NCI-H2227 (cell line): ENCODE measurements at regions not wholly inside any gene's neighbourhood (a gene's known extent, or its start where the extent isn't known, plus 50 kb on each side); places are given as distances from the start of the nearest gene placed in this dataset.
A peak's percentile ranks its signal among the peaks of the same experiment; 100 is the strongest.

Experiments used
- DNase-seq: peaks from one replicate; lab custom pipeline; 2025; ENCODE audit not compliant: unreplicated experiment; lab: John Stamatoyannopoulos, UW

- DNase-seq = no peak
These were observed 878.7 kb upstream of the TENM3 start for GRCh38 chr4:181364504-181364903.

GRCh38 chr4:181365671-181366070 lies 877.5 kb upstream of the TENM3 start:
- DNase-seq = peak; percentile 8

GRCh38 chr4:181372014-181372413 lies 871.2 kb upstream of the TENM3 start:
- no peak for DNase-seq

GRCh38 chr4:181376058-181376457 lies 867.1 kb upstream of the TENM3 start:
- no peak for DNase-seq

- no peak for DNase-seq
These were observed 855.1 kb upstream of the TENM3 start for GRCh38 chr4:181388061-181388460.

GRCh38 chr4:181416966-181417365 lies 826.2 kb upstream of the TENM3 start:
- no peak for DNase-seq

- DNase-seq = no peak
These were observed 824.7 kb upstream of the TENM3 start for GRCh38 chr4:181418496-181418895.

GRCh38 chr4:181420950-181421349 lies 822.3 kb upstream of the TENM3 start:
- no peak for DNase-seq

- no peak for DNase-seq
These were observed 818.7 kb upstream of the TENM3 start for GRCh38 chr4:181424362-181425016.

- DNase-seq = no peak
These were observed 816.1 kb upstream of the TENM3 start for GRCh38 chr4:181427076-181427475.

- DNase-seq = no peak
These were observed 812.2 kb upstream of the TENM3 start for GRCh38 chr4:181431006-181431405.

- DNase-seq = no peak
These were observed 811.5 kb upstream of the TENM3 start for GRCh38 chr4:181431661-181432060.

GRCh38 chr4:181432335-181432734 lies 810.9 kb upstream of the TENM3 start:
- no peak for DNase-seq

- DNase-seq = no peak
These were observed 805.3 kb upstream of the TENM3 start for GRCh38 chr4:181437895-181438294.

- no peak for DNase-seq
These were observed 804.6 kb upstream of the TENM3 start for GRCh38 chr4:181438641-181439040.

GRCh38 chr4:181443021-181443420 lies 800.2 kb upstream of the TENM3 start:
- no peak for DNase-seq

GRCh38 chr4:181465826-181466225 lies 777.4 kb upstream of the TENM3 start:
- no peak for DNase-seq

- DNase-seq = no peak
These were observed 774.8 kb upstream of the TENM3 start for GRCh38 chr4:181468451-181468850.

- DNase-seq = no peak
These were observed 772.9 kb upstream of the TENM3 start for GRCh38 chr4:181470306-181470705.

GRCh38 chr4:181475359-181475758 lies 767.8 kb upstream of the TENM3 start:
- DNase-seq = no peak

- DNase-seq = peak; percentile 1
These were observed 767.3 kb upstream of the TENM3 start for GRCh38 chr4:181475781-181476507.

GRCh38 chr4:181476508-181476890 lies 766.7 kb upstream of the TENM3 start:
- DNase-seq = no peak

- no peak for DNase-seq
These were observed 765.6 kb upstream of the TENM3 start for GRCh38 chr4:181477591-181477990.
